ENCODE measurements at regions not wholly inside any gene's neighbourhood (a gene's known extent, or its start where the extent isn't known, plus 50 kb on each side); places are given as distances from the start of the nearest gene placed in this dataset.
"Not testable (repeated sequence)": the region's sequence is repeated elsewhere in the genome, so short reads cannot be mapped to it uniquely, and the experiment has no call there.

DNA sequence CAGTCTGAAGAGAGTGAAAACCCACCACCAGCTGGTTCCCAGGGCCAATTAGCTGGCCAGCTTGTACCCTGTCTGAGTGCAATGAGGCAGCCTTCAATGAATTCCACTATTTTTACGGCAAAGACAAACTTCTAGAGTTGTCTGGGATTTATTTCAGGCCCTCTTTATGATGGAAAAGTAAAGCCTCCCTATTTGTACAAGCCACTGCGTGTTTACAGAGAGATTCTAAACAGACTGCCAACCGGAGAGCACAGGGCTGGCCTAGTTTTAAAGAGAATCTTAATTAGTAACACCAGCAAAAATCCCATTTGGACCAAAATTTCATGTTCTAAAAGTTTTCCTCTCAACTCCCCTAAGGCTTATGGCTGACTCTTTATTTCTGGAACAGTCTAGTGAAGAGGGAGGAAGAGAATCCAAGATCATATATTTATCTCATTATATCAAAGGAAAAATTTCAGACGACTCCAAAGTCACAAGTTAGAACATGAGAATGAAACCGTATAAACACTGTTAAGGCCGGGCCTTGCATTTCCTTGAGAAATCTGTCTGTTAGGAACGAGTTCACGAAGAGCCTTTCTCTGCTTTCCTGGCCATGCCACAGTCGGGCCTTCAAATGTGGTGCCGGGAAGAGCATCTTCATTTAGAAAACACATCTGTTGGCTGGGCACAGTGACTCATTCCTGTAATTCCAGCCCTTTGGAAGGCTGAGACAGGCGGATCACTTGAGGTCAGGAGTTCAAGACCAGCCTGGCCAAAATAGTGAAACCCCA is 724.6 kb upstream of the NRP1 start:
- no peak overlapping the region for H3K27ac ChIP-seq (ENCODE audit: low read length)
- H3K36me3 ChIP-seq (ENCODE audit: insufficient read depth, low read length): no peaks in the 10 kb centered on the region
- no peaks in the 10 kb centered on the region for H3K4me1 ChIP-seq (ENCODE audit: insufficient read depth, low read length)
- H3K27me3 ChIP-seq (ENCODE audit: insufficient read depth, low read length, poor library complexity): no peaks in the 10 kb centered on the region
- H3K9ac ChIP-seq (ENCODE audit: low read depth, low read length): no peak overlapping the region
- no peak overlapping the region for H3K4me2 ChIP-seq (ENCODE audit: insufficient read depth, low read length)
- H4K20me1 ChIP-seq (ENCODE audit: insufficient read depth, low read length): no peaks in the 10 kb centered on the region
- H3K79me2 ChIP-seq (ENCODE audit: insufficient read depth, low read length): no peaks in the 10 kb centered on the region
- no peak overlapping the region for H3K4me3 ChIP-seq (ENCODE audit: low read depth in 1 of 2, low read length in 2 of 2)
- ATAC-seq (ENCODE audit: insufficient read depth, low read depth) (no peak), DNase-seq (no peak)
- H2AFZ ChIP-seq (ENCODE audit: low read depth, low read length): no peak overlapping the region
- H3K9me3 ChIP-seq (ENCODE audit: insufficient read depth, low read length, severe bottlenecking): peaks cover 4% of the 10 kb centered on the region
- no peak for TF ChIP-seq EZH2 (IDR thresholded peaks at IDR 0.05; ENCODE audit: borderline replicate concordance, low read depth, low read length, severe bottlenecking)
- no peak for TF ChIP-seq CTCF (IDR thresholded peaks at IDR 0.05; ENCODE audit: borderline replicate concordance, extremely low read depth, low read length, poor library complexity, severe bottlenecking)

DNA sequence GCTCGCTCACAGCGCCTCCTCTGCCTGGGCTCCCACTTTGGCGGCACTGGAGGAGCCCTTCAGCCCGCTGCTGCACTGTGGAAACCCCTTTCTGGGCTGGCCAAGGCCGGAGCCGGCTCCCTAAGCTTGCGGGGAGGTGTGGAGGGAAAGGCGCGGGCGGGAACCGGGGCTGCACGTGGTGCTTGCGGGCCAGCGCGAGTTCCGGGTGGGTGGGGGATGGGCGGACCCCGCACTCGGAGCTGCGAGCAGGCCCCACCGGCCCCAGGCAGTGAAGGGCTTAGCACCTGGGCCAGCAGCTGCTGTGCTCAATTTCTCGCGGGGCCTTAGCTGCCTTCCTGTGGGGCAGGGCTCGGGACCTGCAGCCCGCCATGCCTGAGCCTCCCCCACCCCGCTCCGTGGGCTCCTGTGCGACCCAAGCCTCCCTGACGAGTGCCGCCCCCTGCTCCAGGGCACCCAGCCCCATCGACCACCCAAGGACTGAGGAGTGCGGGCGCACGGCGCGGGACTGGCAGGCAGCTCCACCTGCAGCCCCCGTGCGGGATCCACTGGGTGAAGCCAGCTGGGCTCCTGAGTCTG is 721.0 kb upstream of the NRP1 start:
- not testable (repeated sequence) for H3K9ac ChIP-seq (ENCODE audit: low read depth, low read length); H3K79me2 ChIP-seq (ENCODE audit: insufficient read depth, low read length); H3K27me3 ChIP-seq (ENCODE audit: insufficient read depth, low read length, poor library complexity); H4K20me1 ChIP-seq (ENCODE audit: insufficient read depth, low read length); H3K36me3 ChIP-seq (ENCODE audit: insufficient read depth, low read length); DNase-seq; H2AFZ ChIP-seq (ENCODE audit: low read depth, low read length); H3K4me3 ChIP-seq (ENCODE audit: low read depth in 1 of 2, low read length in 2 of 2); ATAC-seq (ENCODE audit: insufficient read depth, low read depth); H3K27ac ChIP-seq (ENCODE audit: low read length); H3K4me1 ChIP-seq (ENCODE audit: insufficient read depth, low read length); H3K4me2 ChIP-seq (ENCODE audit: insufficient read depth, low read length); H3K9me3 ChIP-seq (ENCODE audit: insufficient read depth, low read length, severe bottlenecking)

DNA sequence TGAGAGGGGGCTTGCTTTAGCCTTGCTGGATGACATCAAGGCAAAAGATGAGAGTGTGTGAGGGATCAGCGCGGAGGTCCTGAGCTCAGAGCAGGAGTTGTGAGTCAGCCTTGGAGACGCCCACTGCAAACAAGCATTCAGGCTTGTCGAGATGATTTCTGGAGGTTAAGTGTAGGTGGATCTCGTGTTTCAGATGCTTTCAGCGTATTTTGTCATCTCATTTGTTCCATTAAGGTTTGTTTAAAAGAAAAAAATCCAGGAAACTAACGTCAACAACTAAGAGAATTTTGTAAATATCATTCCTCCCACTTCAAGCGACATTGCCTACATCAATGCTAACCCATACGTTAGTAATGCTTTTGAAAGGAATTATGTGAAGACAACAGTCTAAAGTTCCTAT is 715.4 kb upstream of the NRP1 start:
- no peak for DNase-seq
- no peaks in the 10 kb centered on the region for H3K27me3 ChIP-seq (ENCODE audit: insufficient read depth, low read length, poor library complexity)

More for the DNA sequence above, 715.4 kb upstream of the NRP1 start:
- no peak overlapping the region for H3K4me2 ChIP-seq (ENCODE audit: insufficient read depth, low read length)
- H3K9me3 ChIP-seq (ENCODE audit: insufficient read depth, low read length, severe bottlenecking): no peaks in the 10 kb centered on the region
- no peaks in the 10 kb centered on the region for H3K79me2 ChIP-seq (ENCODE audit: insufficient read depth, low read length)
- H3K9ac ChIP-seq (ENCODE audit: low read depth, low read length): no peak overlapping the region
- H3K4me1 ChIP-seq (ENCODE audit: insufficient read depth, low read length): no peaks in the 10 kb centered on the region
- TF ChIP-seq CTCF (IDR thresholded peaks at IDR 0.05; ENCODE audit: borderline replicate concordance, extremely low read depth, low read length, poor library complexity, severe bottlenecking) (no peak), EZH2 (IDR thresholded peaks at IDR 0.05; ENCODE audit: borderline replicate concordance, low read depth, low read length, severe bottlenecking) (no peak)
- no peak overlapping the region for H3K27ac ChIP-seq (ENCODE audit: low read length)
- no peak overlapping the region for H2AFZ ChIP-seq (ENCODE audit: low read depth, low read length)
- ATAC-seq (ENCODE audit: insufficient read depth, low read depth): no peak
- H3K4me3 ChIP-seq (ENCODE audit: low read depth in 1 of 2, low read length in 2 of 2): no peak overlapping the region
- H4K20me1 ChIP-seq (ENCODE audit: insufficient read depth, low read length): no peaks in the 10 kb centered on the region
- no peaks in the 10 kb centered on the region for H3K36me3 ChIP-seq (ENCODE audit: insufficient read depth, low read length)
